Activated CD8-positive, alpha-beta memory T cell treated with anti-CD3 and anti-CD28 coated beads, Interleukin-2, amount 50 U/mL, for 1 hour (primary cell): ENCODE measurements at regions not wholly inside any gene's neighbourhood (a gene's known extent, or its start where the extent isn't known, plus 50 kb on each side); places are given as distances from the start of the nearest gene placed in this dataset.

Experiments used
- DNase-seq: peaks from one replicate; pipeline ENCODE4 v3.0.0-alpha.2; 2020; ENCODE audit errors: extremely low read depth

DNA sequence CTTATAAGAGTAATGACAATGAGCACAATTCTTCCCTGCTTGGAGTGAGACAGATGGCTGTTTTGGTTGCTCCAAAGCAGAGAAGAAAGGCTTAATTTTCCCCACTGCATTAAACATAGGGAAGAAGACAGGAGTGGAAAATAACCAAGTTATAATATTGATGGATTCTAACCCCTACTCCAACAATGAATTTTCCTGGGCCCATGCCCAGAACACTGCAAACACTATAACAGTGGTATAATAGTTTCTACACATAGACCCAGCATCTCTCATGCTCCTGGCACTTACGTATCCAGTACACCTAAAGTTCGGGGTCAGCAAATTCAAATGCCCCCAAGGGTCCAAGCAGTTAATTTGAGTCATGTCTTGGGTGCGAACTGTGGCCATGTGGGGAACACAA, 613.4 kb downstream of the PLCL1 start:
- DNase-seq = no peak

- DNase-seq = no peak
Observed at GRCh38 chr2:198414976-198415375, 610.6 kb downstream of the PLCL1 start.

- DNase-seq = no peak
Observed at GRCh38 chr2:198411936-198412335, 607.5 kb downstream of the PLCL1 start.

DNA sequence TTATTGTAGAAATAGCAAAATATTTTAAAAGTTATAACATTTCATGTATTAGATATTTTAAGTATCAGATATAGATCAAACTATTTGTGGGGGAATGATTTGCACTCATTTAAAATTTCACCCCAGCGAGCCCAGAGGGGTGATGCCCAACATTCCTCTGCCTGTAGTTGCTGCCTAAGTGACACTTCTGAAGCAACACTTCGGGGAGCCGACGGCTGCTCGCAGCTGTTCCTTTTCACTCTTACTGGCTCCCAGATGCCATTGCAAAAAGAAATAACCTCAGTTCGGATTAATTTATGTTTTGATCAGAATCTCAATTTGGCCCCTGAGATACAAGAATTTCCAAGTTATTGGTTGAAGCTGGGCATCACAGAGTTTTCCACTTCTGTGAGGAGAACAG, 603.8 kb downstream of the PLCL1 start:
- DNase-seq = no peak

DNA sequence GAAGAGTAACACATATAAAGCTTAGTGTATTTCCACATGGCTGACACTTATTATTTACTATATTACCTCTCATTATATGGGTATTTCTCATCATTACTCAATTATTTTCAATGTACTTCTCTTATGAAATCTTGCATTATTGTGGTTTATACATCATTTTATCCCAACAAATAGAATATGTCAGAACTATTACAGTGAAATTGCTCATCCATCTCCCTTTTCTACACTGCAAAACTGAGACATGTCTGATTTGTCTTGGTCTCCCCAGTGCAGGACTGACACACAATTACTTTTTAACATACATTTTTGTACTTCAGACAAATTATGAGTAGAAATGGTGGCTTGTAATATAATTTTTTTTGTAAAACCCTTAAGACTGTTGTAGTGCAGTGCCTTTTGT, 600.9 kb downstream of the PLCL1 start:
- DNase-seq = no peak

DNA sequence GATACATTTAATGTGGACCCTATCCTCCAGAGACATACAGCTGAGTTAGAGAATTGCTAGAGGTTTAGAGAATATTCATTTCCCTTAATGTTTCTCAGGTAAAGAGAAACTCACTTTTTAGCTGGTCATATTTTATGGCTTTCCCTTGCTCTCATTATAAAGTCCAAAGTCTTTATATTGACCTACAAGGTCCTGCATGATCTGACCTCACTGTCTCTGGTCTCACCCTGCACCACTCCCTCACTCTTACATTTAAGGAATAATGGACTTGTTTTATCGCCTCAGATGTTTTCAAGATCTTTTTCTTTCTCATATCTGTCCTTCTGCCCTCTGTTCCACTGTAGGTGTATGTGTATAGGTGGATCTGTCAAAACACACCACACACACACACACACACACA, 597.3 kb downstream of the PLCL1 start:
- no peak for DNase-seq

DNA sequence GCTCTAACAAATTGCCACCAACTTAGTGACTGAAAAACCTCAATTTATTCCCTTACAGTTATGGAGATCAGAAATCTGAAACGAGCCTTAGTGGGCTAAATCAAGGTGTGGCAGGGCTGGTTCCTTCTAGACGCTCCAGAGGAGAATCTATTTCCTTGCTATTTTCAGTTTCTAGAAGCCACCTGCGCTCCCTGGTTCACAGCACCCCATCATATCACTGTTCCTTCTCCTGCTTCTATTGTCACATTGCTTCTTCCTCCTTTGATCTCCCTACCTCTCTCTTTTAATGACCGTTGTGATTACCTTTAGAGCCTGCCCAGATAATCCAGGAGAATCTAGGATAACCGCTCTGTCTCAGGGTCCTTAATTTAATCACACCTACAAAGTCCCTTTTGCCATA, 596.6 kb downstream of the PLCL1 start:
- DNase-seq = no peak

DNA sequence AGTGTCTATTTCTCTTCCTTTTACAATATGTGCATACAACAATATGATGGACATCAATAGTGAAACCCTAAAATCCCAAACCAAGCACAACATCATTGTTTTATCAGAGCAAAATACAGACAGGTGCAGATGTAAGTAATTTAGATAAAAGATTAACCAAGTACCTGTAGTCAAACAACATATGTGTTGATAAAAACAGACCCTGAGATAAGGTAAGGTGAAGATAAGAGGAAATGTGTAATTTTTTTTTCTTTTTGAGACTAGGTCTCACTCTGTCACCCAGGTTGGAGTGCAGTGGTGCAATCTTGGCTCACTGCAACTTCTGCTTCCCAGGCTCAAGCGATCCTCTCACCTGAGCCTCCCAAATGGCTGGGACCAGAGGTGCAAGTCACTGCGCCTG, 589.8 kb downstream of the PLCL1 start:
- DNase-seq = no peak

- no peak for DNase-seq
Observed at GRCh38 chr2:198390670-198391069, 586.3 kb downstream of the PLCL1 start.

DNA sequence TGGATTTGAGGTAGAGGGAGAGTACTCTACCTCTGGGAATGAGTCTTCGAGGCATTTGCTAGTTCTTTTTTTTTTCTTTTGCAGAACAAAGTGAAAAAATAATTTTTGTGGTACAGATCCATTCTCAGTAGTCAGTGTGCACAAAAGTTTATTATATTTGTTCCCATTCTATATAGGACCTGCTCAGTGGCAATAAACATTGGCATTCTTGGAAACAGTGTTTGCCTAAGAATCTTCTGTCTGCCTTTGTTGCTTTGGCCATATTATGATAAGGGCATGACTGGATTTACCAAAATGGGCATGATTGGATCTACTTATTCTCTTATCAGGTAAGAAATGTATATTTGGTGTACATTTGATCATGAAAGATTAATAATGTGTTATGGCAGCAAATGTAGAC, 583.3 kb downstream of the PLCL1 start:
- DNase-seq = no peak

DNA sequence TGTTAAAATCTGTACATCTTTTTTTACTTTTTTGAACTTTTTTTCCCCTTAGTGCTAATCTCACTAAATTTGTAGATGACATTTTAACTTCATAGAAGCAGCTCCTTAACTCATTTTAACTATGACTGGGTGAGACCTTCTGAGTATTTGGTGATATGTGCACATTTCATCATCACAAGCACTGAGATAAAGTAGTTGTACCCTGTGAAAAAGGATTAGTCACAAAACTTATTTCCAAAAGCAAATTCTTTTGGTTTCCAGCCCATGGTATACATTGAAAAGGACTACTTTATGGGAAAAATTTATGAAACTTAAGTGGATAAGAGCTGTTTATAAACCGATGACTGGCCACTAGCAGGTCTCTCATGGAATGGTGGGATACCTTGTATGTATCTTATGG, 581.5 kb downstream of the PLCL1 start:
- DNase-seq = no peak

GRCh38 chr2:198385326-198385725, 580.9 kb downstream of the PLCL1 start:
- no peak for DNase-seq

DNA sequence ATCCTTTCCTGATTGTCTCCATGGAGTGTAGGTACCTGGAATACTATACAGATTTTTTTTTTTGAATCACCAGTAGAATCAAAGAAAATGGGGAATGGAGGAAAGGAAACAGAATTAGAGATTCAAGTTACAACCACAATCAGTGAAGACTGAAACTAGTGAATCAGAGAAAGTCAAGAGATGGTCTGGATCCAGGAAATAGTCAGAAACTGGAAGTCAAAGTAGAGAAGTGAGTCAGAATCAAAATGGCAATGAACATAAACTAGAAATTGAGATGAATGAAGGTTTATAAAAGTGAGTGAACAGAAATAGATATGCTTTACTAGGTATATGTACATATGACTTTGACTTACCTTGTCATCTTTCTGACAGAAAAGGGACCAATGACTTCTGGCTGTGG, 579.0 kb downstream of the PLCL1 start:
- DNase-seq = no peak

DNA sequence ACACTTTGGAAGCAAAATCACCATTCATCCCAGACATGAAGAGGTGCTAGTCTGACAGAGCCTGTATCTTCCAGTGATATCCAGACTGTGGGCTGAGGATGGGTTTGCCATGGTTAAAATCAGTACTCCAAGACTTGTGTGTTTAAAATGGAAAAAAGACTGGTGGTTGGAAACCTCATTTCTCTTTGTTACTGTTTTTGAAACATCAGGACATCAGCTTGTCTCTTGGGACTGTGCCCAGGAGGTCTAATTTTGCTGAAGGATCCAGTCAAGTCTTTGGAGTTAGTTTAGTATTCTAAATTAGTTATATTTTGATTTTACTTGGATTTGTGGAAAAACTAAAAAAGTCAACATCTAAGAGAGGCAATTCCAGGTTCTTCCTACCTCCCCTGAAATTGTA, 578.4 kb downstream of the PLCL1 start:
- DNase-seq = no peak

GRCh38 chr2:198376677-198377076, 572.3 kb downstream of the PLCL1 start:
- no peak for DNase-seq

DNA sequence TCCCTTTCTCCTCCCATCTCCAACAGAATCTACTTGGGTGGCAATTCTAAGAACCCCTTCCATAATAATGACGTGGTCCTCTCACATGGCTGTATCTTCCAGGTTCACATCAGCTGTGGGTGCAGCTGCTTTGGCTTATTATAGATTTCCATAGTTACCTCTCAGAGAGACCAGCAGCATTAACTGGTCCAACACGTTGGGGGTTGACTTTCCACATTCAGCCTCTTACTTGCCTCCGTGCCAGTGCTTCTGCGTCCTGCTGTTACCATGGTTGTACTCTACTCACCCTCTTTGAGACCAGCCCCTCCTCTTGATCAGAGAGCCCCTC, 570.7 kb downstream of the PLCL1 start:
- DNase-seq = no peak

DNA sequence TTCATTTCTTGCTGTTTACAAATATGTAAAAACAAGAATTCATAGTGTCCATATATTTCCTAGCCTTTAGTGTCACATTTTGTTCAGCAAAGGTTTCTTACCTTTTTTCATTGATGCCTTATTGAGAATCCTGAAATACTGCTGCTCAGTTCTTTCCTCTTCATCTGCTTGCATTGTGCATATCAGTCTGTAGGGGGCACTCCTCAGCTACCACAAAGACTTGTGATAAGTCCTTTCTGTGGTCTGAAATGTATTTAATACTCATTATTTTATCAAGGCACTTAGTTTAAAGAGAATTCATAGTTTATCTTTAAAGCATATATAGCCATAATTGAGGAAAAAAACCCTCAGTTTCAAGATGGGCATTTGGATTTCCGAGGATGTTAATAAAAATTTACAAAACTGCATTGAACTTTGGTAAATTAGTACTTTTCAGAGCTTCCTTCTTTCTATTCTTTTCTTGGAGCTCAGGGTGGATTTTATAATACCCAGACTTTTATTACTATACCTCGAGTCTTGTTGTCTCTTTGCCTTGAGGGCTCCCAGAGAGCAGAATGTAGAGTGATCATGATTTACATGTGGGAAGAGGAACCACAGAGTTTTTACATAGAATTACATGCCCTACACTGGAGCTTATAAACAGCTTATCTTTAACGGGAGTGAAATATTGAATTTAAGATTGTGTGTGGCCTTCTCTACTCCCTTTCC, 570.1 kb downstream of the PLCL1 start:
- no peak for DNase-seq

DNA sequence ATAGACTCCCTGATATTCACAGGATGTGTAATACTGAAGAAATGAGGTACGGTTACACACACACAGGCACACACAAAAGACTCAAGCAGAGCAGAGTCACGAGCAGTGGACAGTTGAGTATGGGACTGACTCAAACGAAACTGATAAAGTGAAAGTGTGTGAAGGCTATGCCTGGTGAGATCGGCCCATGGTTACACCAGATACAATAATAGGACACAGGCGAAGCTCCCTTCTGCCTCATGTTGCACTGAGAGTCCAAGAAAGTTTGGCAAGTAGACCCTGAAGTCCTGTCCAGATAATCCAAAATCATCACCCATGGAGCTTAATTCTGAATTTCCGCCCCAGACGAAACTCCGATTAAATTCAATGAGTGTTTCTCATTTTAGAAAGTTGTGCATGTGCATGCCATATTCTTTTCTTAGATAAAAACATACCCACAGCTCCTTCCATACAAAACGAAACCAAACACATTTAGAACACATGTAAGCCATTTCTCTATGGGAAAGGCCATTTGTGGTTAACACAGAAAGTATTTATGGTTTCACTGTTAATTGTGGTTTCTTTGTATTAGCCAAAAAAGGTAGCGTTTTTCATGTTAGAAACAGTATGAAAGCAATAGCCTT, 567.6 kb downstream of the PLCL1 start:
- no peak for DNase-seq

DNA sequence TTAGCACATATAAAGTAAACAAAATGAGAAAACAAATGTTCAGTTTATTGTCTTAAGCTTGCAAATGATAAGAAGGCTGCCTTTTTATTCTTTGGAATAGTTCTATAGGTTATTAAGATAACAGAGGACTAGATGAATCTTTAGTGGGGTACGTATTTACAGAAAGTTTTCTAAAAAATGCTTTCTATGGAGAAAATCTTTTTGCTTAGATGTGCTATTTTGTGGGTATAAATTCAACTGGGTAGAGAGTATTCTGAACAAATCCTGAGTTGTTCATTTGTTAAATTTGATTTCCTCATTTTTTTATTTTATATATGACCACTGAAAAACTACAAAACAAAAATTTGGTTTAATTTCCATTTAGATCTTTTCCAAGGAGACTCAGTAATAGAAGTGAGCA, 566.9 kb downstream of the PLCL1 start:
- DNase-seq = no peak

GRCh38 chr2:198368089-198368488, 563.7 kb downstream of the PLCL1 start:
- no peak for DNase-seq

GRCh38 chr2:198362740-198363139, 558.3 kb downstream of the PLCL1 start:
- no peak for DNase-seq

- no peak for DNase-seq
Observed at GRCh38 chr2:198359308-198359707, 554.9 kb downstream of the PLCL1 start.

GRCh38 chr2:198356157-198356556, 551.8 kb downstream of the PLCL1 start:
- no peak for DNase-seq

GRCh38 chr2:198351647-198352046, 547.3 kb downstream of the PLCL1 start:
- no peak for DNase-seq
